ENCODE measurements at regions not wholly inside any gene's neighbourhood (a gene's known extent, or its start where the extent isn't known, plus 50 kb on each side); places are given as distances from the start of the nearest gene placed in this dataset.
"Not testable (repeated sequence)": the region's sequence is repeated elsewhere in the genome, so short reads cannot be mapped to it uniquely, and the experiment has no call there.

DNA sequence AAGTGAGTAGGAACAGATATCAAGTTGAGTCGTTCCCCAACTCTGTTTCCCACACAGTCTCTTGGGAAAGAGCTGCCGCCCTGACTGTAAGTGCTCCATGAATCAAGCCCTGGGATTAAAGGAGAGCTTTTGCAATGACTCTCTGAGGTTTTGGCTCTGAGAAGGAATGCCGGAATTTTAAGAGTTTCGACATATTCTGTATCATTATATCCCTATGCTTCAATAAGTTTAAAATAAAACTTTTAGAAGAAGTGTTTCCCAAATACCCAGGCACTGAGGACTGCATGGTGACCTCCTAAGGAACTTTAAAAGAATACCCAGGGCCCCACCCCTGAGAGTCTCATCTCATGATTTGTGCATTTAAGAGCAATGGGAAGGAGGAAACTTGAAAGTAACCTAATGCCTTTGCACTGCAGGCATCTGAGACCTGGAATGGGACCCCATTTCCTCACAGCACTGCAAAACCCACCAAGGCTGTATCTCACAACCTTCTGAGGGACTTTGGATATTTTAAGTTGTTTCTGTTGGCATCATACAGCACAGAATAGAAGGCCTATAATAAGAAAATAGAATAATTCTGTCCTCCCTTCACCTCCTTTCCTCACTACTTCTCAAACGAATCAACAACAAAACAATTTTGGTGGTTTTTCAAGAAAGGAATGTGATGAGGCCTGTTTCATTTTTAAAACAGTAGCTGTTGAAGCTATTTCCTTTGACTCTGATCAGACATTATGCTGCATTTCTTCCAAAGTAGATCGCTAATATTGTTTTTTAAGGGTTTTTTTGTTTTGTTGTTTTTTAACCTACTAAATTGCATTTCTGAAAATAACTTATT lies 121.2 kb downstream of the GASK1B start:
- DNase-seq (ENCODE audit: low read depth, low spot score), result peak; percentile 78

DNA sequence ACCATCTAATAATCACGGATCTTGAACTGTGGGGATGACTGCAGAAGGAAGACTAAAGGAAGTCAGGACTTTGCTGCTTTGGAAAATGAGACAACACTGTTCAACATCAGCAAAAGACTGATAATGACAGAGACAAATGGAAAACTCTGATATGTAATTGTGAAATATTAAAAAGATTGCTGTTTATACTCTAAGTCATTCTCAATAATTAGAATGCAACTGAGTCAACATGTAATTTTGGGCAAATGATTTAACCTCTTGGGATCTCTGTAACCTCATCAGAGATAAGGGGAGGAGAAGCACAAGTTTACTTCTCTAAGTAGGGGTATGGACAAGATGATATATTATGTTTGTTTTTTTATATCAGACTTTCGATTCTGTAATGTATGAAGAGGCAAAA lies 121.9 kb downstream of the GASK1B start:
- no peak for DNase-seq (ENCODE audit: low read depth, low spot score)

DNA sequence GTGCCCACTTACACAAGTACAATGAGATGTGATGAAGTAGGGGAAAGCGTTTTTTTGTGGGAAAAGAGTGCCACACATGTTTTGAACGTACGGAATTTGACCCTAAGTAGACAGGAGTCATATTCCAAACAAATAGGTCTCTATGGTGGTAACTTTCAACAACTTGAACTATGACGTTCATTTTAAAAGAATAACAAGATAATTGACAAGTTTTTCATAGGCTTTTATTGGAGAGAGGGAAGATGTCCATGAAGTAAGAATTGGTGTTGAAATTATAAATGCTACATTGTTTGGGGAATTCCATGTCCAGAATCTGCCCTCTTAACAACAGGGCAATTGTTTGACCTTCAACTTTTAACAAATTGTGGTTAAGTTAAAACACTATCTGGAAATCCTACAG lies 126.5 kb downstream of the GASK1B start:
- DNase-seq (ENCODE audit: low read depth, low spot score), result no peak

DNA sequence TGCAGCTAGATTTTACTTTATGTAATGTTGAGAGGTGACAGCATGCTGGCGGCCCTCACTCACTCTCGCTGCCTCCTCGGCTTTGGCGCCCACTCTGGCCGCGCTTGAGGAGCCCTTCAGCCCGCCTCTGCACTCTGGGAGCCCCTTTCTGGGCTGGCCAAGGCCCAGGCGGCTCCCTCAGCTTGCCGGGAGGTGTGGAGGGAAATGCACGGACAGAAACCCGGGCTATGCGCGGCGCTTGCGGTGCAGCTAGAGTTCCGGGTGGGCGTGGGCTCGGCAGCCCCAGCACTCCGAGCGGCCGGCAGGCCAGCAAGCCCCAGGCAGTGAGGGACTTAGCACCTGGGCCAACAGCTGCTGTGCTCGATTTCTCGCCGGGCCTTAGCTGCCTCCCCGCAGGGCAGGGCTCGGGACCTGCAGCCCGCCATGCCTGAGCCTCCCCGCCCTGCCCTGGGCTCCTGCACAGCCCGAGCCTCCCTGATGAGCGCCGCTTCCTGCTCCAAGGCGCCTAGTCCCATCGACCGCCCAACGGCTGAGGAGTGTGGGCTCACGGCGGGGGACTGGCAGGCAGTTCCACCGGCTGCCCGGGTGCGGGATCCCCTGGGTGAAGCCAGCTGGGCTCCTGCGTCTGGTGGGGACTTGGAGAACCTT lies 128.7 kb downstream of the GASK1B start:
- DNase-seq (ENCODE audit: low read depth, low spot score), result no peak

DNA sequence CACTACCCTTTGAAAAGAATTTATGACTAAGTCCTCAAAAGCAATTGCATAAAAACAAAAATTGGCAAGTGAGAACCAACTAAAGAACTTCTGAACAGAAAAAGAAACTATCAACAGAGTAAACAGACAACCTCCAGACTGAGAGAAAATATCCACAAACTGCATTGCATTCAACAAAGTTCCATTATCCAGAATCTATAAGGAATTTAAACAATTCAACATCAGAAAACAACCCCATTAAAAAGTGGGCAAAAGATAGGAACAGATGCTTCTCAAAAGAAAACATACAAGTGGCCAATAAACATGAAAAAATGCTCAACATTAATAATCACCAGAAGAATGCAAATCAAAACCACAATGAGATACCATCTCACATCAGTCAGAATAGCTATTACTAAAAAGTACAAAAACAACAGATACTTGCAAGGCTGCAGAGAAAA lies 130.2 kb downstream of the GASK1B start:
- DNase-seq (ENCODE audit: low read depth, low spot score), result no peak

DNA sequence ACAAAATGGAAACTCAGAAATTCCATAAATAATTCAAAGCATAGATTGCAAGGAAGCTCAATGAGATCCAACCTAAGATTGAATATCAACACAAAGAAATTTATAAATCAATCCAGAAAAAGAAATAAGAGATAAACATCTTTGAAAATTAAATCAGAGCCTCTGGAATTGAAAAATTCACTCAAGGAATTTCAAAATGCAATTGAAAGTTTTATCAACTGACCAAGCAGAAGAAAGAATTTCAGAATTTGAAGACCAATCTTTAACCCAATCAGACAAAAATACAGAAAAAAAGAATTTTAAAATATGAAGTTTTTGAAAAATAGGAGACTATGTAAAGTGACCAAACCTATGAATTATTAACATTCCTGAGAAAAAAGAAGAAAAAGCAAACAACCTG lies 134.1 kb downstream of the GASK1B start:
- no peak for DNase-seq (ENCODE audit: low read depth, low spot score)

DNA sequence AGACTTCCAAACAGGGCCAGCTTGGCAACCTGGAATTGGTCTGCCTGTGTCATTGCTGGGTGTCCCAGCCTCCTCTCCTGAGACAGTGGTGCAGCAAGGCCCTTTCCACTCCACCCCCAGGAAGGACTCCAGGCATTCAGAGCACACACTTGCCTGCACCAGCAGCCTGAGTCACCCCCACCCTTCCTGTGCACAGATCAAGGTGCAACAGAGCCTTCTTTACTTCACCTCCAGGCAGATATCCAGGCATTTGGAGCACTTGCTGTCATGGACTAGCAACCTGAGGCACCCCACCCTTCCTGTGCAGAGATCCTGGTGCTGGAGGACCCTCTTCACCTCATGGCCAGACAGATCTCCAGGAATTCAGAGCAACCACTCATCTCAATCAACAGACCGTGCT lies 135.8 kb downstream of the GASK1B start:
- DNase-seq (ENCODE audit: low read depth, low spot score), result no peak

DNA sequence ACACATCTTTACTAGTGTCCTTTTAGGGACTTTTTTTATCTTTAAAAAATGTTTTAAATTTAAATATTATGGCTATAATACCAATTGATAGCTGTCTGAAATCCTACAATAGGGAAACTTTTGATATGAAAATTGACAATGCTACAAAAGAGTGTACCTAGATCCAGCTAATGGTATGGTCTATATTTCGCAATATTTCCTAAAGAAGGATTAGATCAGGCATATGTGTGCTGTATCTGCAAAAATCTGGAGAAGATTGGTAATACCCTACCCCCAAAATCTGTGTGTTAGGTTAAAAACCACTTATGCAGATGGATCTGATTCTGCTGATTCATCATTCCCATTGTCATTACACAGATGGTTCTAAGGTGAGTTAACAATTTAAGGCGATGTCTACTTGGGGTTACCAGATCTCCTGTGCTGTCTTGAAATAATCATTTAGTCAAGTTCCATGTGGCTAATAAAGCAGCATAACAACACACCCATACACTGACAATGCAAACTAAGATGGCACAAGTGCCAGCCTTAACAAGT lies 137.1 kb downstream of the GASK1B start:
- DNase-seq (ENCODE audit: low read depth, low spot score), result no peak

DNA sequence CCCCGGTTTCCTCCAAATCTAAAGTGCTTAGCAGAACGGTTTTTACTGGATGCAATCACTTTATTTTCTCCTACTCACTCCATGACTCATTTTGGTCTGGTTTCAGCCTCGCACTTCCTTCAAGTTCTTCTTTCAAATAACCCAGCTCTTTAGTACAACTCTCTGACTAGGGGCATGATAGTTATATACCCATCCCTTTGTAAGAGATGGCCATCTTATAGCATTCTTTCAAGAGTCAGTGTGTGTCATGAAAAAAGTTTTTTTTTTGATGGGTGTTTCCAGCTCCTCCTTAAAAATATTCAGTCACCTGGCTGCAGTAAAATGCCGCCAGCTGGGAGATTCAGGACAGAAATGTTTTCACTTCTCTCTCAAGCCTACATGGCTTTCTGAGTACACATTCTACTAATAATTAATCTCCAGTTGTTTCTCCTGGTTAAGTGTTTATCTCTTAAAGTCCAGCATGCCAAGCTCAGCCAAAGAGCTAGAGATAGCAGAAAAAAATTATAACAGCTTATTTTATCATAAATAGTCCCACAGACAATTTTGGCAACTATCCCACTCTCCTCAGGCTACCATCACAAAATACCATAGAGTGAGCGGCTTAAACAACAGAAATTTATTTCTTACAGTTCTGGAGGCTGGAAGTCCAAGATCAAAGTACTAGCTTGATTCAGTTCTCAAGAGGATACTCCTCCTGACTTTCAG lies 139.3 kb downstream of the GASK1B start:
- DNase-seq (ENCODE audit: low read depth, low spot score), result no peak

DNA sequence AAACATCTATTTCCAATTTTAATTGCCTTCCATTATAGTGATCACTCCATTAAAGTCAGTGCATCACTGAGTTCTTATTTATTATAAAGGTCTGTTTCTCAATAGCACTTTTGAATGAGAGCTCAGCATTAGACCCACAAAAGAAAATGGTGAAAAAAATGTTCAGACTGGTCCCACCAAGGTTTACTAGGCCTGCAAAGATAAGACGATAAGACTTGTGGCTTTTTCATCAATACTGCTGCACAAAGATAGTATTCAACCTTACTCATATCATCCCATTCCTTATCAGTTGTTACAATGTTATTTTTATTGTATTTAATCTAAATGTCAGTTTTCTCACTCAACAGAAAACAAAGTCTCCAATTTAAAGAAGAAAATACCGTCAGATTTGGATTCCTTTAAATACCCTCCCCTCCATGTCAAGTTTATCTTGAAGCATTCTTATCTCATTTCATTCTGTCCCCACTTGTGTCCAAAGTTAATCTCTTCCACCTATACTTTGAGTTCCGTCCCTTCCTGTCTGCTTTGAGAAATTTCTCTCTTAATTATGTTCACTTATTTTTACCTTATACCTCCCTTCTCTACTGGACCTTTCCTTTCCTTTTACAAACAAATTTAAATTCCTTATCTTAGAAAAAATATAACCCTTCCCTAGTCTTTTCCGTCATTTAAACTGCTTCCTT lies 140.0 kb downstream of the GASK1B start:
- DNase-seq (ENCODE audit: low read depth, low spot score), result no peak

DNA sequence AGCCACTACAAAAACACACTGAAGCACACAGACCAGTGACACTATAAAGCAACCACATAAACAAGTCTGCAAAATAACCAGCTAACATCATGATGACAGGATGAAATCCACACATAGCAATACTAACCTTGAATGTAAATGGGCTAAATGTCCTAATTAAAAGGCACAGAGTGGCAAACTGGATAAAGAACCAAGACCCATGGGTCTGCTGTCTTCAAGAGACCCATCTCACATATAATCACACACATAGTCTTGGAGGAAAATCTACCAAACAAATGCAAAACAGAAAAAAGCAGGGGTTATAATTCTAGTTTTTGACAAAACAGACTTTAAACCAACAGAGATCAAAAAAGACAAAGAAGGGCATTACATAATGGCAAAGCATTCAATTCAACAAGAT lies 144.4 kb downstream of the GASK1B start:
- DNase-seq (ENCODE audit: low read depth, low spot score), result not testable (repeated sequence)

DNA sequence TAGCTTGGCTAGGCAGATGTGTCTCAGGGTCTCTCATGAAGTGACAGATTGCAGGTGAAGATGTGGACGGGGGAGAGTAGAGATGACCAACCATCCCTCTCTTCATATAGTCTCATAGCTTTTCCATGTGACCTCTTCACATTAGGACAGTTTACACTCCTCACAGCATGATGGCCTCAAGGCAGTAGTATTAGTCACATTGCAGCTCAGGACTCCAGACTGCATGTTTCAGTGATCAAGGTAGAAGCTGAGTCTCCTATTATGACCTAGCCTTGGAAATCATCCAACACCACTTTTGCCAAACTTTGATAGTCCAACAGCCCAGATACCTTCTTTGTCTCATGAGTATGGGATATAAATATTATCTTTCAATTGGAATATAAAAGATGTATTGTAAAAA lies 147.7 kb downstream of the GASK1B start:
- DNase-seq (ENCODE audit: low read depth, low spot score), result no peak

DNA sequence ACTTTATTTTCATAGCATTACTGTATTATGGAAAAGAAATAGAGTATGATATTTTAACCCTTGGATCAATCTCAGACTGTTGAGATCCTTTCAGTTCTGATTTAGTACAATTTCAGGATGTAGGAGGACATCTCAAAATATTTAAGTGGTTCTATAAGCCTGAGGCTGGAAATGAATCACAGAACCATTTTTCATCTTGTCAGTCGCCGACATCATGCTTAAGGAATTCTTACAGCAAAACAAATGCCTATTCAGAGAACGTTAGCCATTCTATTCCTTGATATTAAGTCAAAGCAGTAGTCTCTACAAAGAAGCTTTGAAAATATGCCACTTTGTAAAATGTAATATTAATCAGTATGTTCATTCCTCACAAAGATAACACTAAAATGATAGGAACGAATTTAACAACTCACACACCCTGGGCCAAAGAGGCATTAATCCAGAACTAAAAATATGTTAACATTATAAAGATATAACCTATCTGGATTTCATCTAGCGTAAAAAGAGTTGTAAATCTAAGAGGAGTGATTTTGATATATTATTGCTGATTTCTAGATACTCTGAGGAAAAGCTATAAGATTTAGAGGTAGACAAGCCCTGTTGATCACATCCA lies 152.0 kb downstream of the GASK1B start:
- no peak for DNase-seq (ENCODE audit: low read depth, low spot score)

DNA sequence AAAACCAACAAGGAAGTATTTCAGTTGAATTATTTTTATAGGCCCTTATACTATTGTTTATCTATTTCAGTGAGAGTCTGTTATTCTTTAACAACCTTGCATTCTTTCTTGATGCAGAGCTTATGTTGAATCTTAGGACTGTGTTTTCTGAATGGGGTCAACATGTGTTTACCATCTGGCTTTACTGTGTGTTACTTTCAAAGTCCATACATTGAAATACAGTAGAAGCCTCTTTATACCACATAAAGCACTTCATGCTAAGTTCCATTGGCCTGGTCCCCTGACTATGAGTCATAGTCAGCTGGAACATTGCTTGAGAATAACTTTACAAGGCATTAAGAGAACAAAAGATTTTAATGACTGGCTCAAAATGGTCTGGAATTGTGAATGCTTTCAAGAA lies 152.6 kb downstream of the GASK1B start:
- peak; percentile 90 for DNase-seq (ENCODE audit: low read depth, low spot score)

DNA sequence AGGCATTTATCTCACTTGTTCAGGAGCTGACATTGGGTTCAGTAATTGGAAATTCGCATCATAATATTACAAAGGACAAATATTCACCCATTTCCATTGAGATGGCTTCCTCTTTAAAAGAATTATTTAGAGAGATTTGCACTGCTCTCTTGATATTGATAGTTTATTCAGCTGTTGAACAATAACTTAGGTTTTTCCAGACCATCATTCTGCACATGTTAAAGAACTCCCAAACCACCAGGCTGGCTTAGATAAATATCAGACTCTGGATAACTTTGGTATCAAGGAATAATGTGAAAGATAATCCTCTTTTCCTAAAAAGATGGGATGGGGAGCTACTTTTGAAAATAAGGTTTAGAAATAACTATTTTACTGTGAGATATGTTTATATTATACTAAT lies 154.0 kb downstream of the GASK1B start:
- no peak for DNase-seq (ENCODE audit: low read depth, low spot score)

DNA sequence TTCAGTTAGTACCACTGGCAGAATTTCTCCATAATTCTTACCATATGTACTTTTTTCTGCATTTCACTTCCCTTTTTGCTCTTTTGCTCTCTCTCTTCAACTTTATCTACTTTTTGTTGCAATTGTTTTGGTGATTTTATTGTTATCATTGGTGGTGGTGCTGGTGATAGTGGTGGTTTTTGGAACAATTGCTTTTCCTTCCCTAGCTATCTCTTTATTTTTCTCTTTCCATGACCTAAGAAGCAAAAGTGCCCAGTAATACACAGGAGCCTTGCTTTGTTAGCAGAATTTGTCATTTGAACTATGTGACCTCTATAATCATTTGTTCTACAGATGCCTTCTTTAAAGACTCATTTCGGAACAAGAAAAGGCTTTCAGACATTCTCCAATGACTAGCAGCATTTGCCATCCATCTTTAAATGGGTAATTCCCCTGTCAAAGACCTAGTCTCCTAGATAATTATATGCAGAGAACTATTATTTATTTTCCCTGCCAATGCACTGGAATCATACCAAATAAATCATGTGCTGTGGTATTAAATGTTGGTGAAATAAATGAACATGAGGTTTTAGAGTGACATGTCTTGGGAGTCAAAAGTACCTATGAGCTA lies 154.5 kb downstream of the GASK1B start:
- no peak for DNase-seq (ENCODE audit: low read depth, low spot score)

DNA sequence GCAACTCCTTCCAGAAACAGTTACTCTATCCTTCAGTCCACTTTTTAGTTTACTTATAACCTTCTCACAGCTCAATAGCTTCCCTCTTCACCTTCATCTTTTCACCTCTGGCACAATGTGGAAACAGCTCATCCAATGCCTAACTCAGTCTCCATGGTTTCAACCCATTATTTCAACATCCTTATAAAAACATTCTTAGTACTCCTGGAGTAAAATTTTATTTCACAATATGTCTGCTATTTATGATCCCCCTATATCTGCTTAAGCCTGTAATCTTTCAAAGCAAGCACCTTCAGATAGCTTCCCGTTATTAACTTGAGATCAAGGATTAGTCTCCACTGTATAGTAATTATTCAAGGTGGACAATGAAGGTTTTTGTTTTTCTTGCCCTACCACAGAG lies 156.3 kb downstream of the GASK1B start:
- no peak for DNase-seq (ENCODE audit: low read depth, low spot score)

DNA sequence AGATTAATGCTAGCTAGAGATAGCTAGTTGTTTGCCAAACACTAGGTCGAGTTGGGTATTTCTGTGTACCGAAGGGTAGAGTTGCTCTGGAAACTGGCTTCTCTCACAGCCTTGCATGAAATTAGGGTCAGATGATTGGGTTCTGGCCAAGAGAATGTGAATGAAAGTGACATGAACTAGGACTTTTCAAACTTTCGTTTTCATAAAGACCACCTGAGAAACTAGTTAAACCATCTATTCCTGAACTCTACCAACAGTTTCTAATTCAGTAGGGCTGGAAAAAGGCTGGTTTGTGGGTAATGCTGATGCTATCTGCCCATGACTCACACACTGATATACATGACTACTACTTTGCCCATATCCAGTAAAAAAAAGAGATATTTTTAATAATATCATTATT lies 157.6 kb downstream of the GASK1B start:
- no peak for DNase-seq (ENCODE audit: low read depth, low spot score)

DNA sequence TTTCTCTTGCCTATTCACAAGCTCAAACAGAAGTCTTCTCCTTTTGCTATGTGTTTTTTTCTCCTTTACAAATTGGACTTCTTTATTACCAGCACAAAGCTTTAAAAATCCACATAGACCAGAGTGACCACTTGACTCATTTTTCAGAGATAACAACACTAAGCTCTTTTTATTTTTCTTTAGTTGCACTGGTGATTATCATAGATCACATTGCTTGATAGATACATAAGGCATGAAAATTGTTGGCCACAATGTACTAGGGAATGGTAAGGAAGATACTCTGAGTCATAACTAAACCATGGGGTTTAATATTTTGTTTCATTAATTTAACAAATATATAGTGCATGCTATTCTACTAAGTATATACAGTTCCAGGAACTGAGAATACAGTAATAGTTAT lies 159.0 kb downstream of the GASK1B start:
- DNase-seq (ENCODE audit: low read depth, low spot score), result no peak

DNA sequence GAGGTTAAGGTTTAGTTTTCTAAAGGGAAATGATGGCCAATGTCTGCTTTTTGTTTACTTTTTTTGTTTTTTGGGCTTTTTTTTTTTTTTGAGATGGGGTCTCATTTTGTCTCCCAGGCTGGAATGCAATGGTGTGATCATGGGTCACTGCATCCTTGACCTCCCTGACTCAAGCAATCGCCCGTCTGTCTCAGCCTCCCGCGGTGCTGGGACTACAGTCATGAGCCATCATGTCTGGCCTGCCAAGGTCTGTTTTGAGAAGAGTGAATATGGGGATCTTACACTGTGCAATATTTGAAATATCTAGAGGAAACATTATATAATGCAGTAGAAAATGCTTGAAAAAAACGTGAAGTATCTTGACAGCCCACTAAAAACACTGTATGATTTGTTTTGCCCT lies 162.5 kb downstream of the GASK1B start:
- no peak for DNase-seq (ENCODE audit: low read depth, low spot score)
